Thoracic aorta (tissue), 2 donors: ENCODE measurements at regions not wholly inside any gene's neighbourhood (a gene's known extent, or its start where the extent isn't known, plus 50 kb on each side); places are given as distances from the start of the nearest gene placed in this dataset.

ENCODE experiments used
- ATAC-seq: fragments of 150-250 bp; one replicate; pipeline ENCODE4 v1.8.0; 2017; ENCODE audit warnings: low read depth; ENCODE audit not compliant: insufficient number of reproducible peaks, low FRiP score
- DNase-seq: peaks from one replicate; pipeline ENCODE4 v3.0.0-alpha.2; 2020; ENCODE audit warnings: low spot score
- H3K27ac ChIP-seq, 2 donors: fragments of 200-600 bp; sonication (generic); 1 replicate in 1 of 2; 2 replicates in 1 of 2; pipeline ENCODE4 v1.5.1; 2016; ENCODE audit warnings: mild to moderate bottlenecking in 2 of 2, moderate library complexity in 2 of 2
- H3K27me3 ChIP-seq: fragments of 200-600 bp; sonication (generic); replicated peaks from 2 replicates; pipeline ENCODE4 v1.6.0; 2016; ENCODE audit warnings: mild to moderate bottlenecking; ENCODE audit not compliant: insufficient read depth
- H3K36me3 ChIP-seq: fragments of 200-600 bp; sonication (generic); one replicate; pipeline ENCODE4 v1.5.1; 2016
- H3K4me1 ChIP-seq, 2 donors: fragments of 200-600 bp; sonication (generic); 1 replicate in 1 of 2; 2 replicates in 1 of 2; pipeline versions ENCODE4 v1.5.1 to v1.6.0; 2016; ENCODE audit warnings: low read depth in 2 of 2, mild to moderate bottlenecking in 1 of 2; ENCODE audit not compliant: control insufficient read depth in 1 of 2
- H3K4me3 ChIP-seq: fragments of 200-600 bp; sonication (generic); 2 replicates; pipeline ENCODE4 v1.5.1; 2016; ENCODE audit warnings: mild to moderate bottlenecking
- H3K9me3 ChIP-seq: fragments of 200-600 bp; sonication (generic); 2 replicates; pipeline ENCODE4 v1.5.1; 2016
- CTCF ChIP-seq: fragments of 200-600 bp; sonication (generic); IDR thresholded peaks from one replicate; pipeline ENCODE4 v1.5.1; 2019; ENCODE audit warnings: antibody characterized with exemption

GRCh38 chr6:48475275-48475674, 364.3 kb upstream of the PTCHD4 start:
- H3K4me3 ChIP-seq = no peak overlapping the region
- no peak for TF ChIP-seq CTCF
- ATAC-seq (no peak), DNase-seq (no peak)
- no peaks in the 10 kb centered on the region for H3K9me3 ChIP-seq
- H3K4me1 ChIP-seq = no peaks in the 10 kb centered on the region
- no peak overlapping the region for H3K27ac ChIP-seq
- no peaks in the 10 kb centered on the region for H3K27me3 ChIP-seq
- H3K36me3 ChIP-seq = no peaks in the 10 kb centered on the region

GRCh38 chr6:48474830-48475229, 363.8 kb upstream of the PTCHD4 start:
- no peak for DNase-seq
- no peaks in the 10 kb centered on the region for H3K4me1 ChIP-seq
- TF ChIP-seq CTCF = no peak
- no peak for ATAC-seq
- no peaks in the 10 kb centered on the region for H3K36me3 ChIP-seq
- H3K4me3 ChIP-seq = no peak overlapping the region
- no peaks in the 10 kb centered on the region for H3K27me3 ChIP-seq
- H3K27ac ChIP-seq = no peak overlapping the region
- no peaks in the 10 kb centered on the region for H3K9me3 ChIP-seq

GRCh38 chr6:48474136-48474535, 363.1 kb upstream of the PTCHD4 start:
- Histone ChIP-seq H3K27ac (no peak overlapping the region), H3K4me3 (no peak overlapping the region), H3K36me3 (no peaks in the 10 kb centered on the region), H3K4me1 (no peaks in the 10 kb centered on the region), H3K9me3 (no peaks in the 10 kb centered on the region), H3K27me3 (no peaks in the 10 kb centered on the region)
- no peak for TF ChIP-seq CTCF
- DNase-seq (no peak), ATAC-seq (no peak)

GRCh38 chr6:48472535-48472934, 361.5 kb upstream of the PTCHD4 start:
- no peaks in the 10 kb centered on the region for H3K9me3 ChIP-seq
- H3K27me3 ChIP-seq = no peaks in the 10 kb centered on the region
- H3K27ac ChIP-seq = no peak overlapping the region
- TF ChIP-seq CTCF = no peak
- H3K4me3 ChIP-seq = no peak overlapping the region
- no peak for DNase-seq
- H3K4me1 ChIP-seq = no peaks in the 10 kb centered on the region
- no peak for ATAC-seq
- no peaks in the 10 kb centered on the region for H3K36me3 ChIP-seq

GRCh38 chr6:48472091-48472490, 361.1 kb upstream of the PTCHD4 start:
- H3K4me3 ChIP-seq = no peak overlapping the region
- no peaks in the 10 kb centered on the region for H3K27me3 ChIP-seq
- no peaks in the 10 kb centered on the region for H3K36me3 ChIP-seq
- no peaks in the 10 kb centered on the region for H3K4me1 ChIP-seq
- H3K27ac ChIP-seq = no peak overlapping the region
- DNase-seq = no peak
- ATAC-seq = no peak
- no peak for TF ChIP-seq CTCF
- no peaks in the 10 kb centered on the region for H3K9me3 ChIP-seq
